Kidney epithelial cell (primary cell): ENCODE measurements at regions not wholly inside any gene's neighbourhood (a gene's known extent, or its start where the extent isn't known, plus 50 kb on each side); places are given as distances from the start of the nearest gene placed in this dataset.

ENCODE experiments used
- DNase-seq: peaks from one replicate; pipeline ENCODE4 v3.0.0-alpha.2; 2010; ENCODE audit warnings: low read depth
- H3K27me3 ChIP-seq: 2 replicates; pipeline ENCODE4 v1.6.0; 2011; ENCODE audit warnings: low read length; ENCODE audit not compliant: control insufficient read depth, insufficient read depth
- H3K36me3 ChIP-seq: 2 replicates; pipeline ENCODE4 v1.5.1; 2011; ENCODE audit warnings: low read length; ENCODE audit not compliant: control insufficient read depth, insufficient read depth
- H3K4me3 ChIP-seq: 2 replicates; pipeline ENCODE4 v1.5.1; 2011; ENCODE audit warnings: low read depth, mild to moderate bottlenecking, control low read depth, low read length
- TF ChIP-seq, protein P1 (sequence below): IDR thresholded peaks from 2 replicates; pipeline ENCODE4 v1.5.1; 2011; ENCODE audit warnings: mild to moderate bottlenecking, moderate library complexity, low read length, control low read depth, inconsistent platforms; ENCODE audit not compliant: insufficient read depth, poor library complexity, severe bottlenecking

DNA sequence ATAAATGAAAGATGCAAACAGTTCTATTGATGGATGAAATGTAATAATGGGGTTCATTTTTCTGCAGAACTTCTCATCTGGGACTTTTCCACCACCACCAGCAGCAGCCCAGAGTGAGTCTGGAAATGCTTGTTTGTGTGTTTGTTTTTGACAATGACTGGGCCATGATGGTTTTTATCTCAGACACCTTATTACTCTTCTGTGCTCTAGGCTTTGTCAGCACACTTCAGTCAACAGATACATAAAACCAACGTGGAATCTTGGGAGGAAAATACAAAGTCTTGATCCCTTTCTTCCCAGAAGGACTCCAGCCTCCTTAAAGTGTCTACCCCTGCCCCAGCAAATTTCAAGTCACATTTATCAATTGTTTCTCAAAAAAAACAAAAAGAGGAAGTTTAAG, 134.0 kb downstream of the MREG start:
- H3K27me3 ChIP-seq: no peaks in the 10 kb centered on the region
- no peak overlapping the region for H3K4me3 ChIP-seq
- DNase-seq: no peak
- no peaks in the 10 kb centered on the region for H3K36me3 ChIP-seq
- TF ChIP-seq, protein P1, sequence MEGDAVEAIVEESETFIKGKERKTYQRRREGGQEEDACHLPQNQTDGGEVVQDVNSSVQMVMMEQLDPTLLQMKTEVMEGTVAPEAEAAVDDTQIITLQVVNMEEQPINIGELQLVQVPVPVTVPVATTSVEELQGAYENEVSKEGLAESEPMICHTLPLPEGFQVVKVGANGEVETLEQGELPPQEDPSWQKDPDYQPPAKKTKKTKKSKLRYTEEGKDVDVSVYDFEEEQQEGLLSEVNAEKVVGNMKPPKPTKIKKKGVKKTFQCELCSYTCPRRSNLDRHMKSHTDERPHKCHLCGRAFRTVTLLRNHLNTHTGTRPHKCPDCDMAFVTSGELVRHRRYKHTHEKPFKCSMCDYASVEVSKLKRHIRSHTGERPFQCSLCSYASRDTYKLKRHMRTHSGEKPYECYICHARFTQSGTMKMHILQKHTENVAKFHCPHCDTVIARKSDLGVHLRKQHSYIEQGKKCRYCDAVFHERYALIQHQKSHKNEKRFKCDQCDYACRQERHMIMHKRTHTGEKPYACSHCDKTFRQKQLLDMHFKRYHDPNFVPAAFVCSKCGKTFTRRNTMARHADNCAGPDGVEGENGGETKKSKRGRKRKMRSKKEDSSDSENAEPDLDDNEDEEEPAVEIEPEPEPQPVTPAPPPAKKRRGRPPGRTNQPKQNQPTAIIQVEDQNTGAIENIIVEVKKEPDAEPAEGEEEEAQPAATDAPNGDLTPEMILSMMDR: no peak

DNA sequence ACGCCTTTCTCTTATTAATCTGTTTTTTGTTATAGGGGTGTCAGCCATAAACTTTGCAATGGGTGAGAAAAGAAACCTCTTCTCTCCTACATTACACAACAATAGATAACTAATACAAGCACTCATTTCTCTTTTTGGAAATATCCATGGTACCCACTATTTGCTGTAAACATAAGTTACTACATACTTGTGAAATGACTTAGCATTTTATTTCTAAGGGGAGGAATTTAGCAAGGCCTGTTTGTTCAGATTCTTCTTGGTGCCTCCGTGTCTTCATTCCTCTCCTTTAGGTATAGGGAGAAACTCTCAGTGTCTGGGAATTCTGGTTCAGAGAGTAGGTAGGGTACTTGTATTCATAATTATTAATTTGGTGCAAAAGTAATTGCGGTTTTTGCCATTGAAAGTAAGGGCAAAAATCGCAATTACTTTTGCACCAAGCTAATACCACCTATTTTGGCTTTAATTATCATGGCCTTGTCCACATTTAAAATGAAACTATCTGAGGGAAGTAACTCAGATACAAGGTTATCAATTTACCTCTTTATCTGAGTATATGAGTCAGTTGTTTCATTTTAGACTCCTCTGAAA, 134.8 kb downstream of the MREG start:
- TF ChIP-seq, protein P1: no peak
- no peaks in the 10 kb centered on the region for H3K27me3 ChIP-seq
- no peak for DNase-seq
- H3K4me3 ChIP-seq: no peak overlapping the region
- H3K36me3 ChIP-seq: no peaks in the 10 kb centered on the region

DNA sequence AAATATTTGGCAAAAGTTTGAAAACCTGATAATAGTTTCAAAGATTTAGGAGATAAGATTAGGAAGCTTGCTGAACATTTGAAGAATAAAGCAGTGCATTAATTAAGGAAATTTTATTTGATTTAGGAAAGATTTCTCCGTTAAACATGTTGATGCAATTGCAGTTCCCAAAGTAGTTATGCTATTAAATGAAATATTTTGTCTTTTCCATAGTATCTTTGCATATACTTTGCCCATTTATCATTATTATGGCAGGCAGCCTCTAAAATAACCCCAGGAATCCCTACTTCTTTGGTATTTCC, 136.5 kb downstream of the MREG start:
- H3K4me3 ChIP-seq: no peak overlapping the region
- no peaks in the 10 kb centered on the region for H3K27me3 ChIP-seq
- H3K36me3 ChIP-seq: no peaks in the 10 kb centered on the region
- DNase-seq: no peak
- TF ChIP-seq, protein P1: no peak

DNA sequence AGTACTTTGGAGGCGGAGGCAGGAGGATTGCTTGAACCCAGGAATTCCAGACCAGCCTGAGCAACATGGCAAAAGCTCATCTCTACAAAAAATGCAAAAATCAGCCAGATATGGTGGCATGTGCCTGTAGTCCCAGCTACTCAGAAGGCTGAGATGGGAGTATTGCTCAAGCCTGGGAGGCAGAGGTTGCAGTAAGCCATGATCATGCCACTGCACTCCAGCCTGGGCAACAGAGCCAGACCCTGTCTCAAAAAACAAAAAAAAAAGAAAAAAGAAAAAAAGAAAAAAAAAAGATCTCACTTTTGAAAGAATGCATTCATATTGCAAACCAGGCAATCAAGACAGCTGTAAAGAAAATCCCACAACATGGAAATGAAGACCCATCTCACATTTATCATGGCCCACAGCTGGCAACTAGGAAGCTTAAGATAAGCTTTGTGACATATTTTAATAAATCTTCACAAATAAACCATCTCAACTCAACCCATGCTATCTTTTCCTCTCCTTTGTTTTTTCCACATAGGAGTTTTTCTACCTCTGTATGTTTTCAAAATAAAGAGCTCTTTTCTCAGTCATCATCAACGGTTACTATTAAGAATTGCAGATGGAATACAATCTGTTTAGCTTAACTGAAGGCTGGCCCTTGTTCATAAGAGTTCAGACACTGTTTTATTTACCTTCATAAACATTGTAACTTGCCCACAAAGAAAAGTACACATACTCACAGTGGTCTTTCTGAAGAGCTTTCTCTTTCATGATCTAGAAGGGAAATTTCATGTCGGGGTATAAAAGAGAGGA, 137.0 kb downstream of the MREG start:
- DNase-seq: no peak
- Histone ChIP-seq H3K36me3 (no peaks in the 10 kb centered on the region), H3K4me3 (no peak overlapping the region), H3K27me3 (no peaks in the 10 kb centered on the region)
- TF ChIP-seq, protein P1: no peak

DNA sequence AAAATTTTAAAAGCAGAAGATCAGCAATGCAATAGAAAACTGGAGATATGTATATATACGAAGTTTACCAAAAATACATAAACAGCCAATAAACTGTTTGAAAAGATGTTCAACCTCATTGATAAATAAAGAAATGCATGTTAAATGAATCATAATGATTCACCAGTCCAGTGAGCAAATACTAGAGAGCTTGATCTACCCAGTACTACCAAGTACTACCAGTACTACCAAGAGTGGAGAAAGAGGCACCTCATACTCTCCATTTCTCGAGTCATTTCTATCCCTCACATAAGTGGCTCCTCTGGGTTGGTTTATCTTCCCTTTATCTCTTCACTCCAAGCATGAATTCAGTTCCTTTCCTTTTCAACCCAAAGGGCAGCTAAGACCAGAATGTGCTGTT, 138.9 kb downstream of the MREG start:
- Histone ChIP-seq H3K27me3 (no peaks in the 10 kb centered on the region), H3K36me3 (no peaks in the 10 kb centered on the region), H3K4me3 (no peak overlapping the region)
- TF ChIP-seq, protein P1: no peak
- no peak for DNase-seq

DNA sequence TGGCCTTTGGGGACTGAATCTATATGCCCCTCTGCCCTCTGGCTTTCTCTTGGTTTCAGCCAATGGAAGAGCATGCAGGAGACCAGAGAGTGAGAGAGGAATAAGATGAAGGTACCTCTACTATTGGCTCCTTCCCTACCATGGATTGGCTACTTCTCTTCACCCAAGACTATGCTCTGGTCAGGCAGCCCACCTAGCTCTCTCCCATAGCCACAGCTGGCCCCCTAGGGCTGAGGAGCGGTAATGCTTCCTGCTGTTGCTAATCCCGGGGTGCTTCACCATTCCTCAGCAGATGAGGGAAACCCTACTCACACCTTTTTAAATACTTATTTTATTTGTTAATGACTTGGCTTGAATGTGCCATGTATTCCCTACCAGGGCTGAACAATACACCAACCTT, 142.4 kb downstream of the MREG start:
- no peak for DNase-seq
- TF ChIP-seq, protein P1: peak; percentile 54
- Histone ChIP-seq H3K4me3 (no peak overlapping the region), H3K27me3 (no peaks in the 10 kb centered on the region), H3K36me3 (no peaks in the 10 kb centered on the region)
